Myocyte (in vitro differentiated cells): ENCODE measurements at regions not wholly inside any gene's neighbourhood (a gene's known extent, or its start where the extent isn't known, plus 50 kb on each side); places are given as distances from the start of the nearest gene placed in this dataset.
"Not testable (repeated sequence)": the region's sequence is repeated elsewhere in the genome, so short reads cannot be mapped to it uniquely, and the experiment has no call there.

ENCODE experiments used
- DNase-seq: peaks from one replicate; pipeline ENCODE4 v3.0.0-alpha.2; 2012; ENCODE audit warnings: low read depth

DNA sequence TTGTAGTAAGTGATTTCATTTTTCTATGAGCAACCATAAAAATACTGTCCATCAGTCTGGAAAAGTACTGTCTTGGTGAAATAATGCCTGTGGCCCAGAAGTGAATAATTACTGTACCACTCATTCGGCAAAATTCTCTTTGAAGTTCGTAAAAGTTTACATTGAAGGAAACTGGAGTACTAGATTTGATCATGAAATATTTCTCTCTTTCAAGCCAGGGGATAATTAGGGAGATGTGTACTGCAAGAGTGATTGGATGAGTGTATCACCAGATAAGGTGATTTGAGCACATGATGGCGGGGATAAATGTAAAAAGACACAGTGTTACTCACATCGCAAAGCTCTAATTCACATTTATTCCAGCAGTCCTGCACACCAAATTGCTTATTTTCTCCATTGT lies 883.2 kb upstream of the PIK3C3 start:
- DNase-seq = no peak

DNA sequence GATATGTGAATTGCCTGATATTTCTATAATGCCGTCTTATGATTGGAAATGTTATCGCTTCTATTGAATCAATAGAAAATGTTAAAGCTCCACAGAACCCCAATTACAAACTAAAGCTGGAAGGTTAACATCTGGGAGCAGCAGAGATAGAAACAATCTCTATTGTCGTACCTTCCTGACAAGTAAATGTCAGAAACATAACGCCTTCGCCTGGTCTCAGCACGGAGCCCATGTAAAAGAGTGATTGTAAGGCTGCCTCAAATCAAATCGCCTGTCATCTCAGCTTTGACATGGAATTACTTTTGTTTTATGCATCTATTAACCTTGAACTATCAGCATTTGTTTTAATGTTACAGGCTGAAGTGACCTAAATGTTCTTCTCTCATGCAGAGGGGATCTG lies 885.9 kb upstream of the PIK3C3 start:
- DNase-seq = no peak

DNA sequence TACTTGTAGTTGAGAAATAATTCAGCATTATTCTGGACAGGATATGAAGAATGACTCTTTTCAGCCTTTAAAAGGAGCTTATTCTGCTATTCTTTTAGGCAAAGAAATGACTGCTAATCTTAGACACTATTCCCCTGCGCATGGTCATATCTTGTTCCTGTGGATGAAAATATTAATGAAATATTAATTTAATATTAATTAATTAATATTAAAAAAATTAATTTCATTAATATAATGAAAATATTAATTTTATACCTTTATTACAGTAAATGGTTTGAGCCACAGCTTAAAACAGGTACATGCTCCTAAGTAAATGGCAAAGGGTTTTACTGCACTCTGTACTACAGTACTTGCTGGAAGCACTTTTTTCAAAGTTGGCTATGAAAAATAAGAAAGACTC lies 890.1 kb upstream of the PIK3C3 start:
- no peak for DNase-seq

DNA sequence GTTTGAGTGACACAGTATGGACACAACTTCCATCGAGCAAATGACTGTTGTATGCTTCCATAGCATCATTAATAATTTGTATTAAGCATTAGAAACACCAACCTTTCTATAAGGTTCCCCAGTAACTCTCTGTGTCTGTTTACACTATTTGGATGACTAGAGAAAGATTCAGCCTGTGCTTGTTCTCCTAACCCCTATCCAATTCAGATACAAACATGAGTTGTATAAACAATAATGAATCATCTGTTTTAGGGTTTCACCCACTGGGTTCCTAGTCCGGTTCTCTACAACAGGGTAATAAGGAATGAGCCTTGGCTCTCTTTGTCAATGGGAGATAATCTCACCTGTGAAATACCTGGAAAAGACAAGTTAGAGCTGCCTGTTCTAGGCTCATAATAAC lies 894.1 kb upstream of the PIK3C3 start:
- no peak for DNase-seq

DNA sequence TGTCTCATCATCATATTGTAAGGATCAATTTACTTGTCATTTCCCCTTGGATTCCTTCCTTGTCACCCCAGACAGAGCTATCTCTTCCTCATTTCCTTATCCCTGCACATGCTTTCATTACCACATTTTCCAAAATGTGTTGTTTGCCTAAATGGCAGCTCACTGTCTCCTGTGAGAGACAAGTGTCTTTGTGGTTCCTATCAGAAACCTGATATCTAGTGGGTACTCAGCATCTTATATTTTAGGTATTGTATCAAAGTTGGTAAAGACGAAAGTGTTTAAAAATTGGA lies 896.0 kb upstream of the PIK3C3 start:
- no peak for DNase-seq

DNA sequence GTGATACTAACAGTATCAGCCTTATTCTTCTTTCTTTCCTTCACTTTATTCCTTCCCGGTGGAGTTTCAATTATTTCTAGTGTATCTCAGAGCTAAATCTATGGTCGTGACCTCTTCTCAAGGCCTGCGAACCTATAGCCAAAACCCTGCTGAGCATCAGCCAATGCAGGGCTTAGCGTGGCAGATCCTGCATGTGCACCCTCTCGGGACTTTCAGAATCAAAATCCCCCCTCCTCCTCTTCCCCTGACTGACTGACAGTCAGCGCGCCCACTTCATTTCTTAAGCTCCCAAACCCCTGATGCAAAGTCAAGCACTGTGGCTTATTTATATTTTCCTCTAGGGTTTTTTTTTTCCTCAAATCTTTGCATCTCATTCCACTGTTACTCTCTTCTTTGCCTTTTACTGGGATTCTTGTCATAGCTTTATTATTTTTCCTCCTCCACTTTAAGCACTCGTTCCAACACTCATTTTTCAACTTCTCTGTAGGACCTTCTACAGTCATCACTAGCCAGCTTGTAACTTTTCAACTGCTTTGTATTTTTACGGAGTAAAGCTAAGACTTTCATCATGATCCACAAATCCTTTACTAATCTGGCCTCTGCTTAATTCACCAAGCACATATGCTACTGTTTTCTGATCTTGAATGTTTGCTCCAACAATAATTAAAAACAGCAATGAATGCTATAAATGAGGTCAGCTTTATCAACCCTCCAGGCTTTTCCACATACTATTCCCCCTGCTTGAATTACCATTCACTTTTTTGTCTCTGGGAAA lies 896.5 kb upstream of the PIK3C3 start:
- no peak for DNase-seq

DNA sequence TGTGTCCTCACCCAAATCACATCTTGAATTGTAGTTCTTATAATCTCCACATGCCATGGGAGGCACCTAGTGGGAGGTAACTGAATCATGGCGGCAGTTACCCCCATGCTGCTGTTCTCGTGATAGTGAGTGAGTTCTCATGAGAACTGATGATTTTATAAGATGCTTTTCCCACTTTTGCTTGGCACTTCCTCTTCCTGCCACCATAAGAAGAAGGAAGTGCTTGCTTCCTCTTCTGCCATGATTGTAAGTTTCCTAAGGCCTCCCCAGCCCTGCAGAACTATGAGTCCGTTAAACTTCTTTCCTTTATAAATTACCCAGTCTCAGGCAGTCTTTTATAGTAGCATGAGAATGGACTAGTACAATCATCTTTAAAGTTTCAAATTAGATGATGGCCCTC lies 902.4 kb upstream of the PIK3C3 start:
- no peak for DNase-seq

DNA sequence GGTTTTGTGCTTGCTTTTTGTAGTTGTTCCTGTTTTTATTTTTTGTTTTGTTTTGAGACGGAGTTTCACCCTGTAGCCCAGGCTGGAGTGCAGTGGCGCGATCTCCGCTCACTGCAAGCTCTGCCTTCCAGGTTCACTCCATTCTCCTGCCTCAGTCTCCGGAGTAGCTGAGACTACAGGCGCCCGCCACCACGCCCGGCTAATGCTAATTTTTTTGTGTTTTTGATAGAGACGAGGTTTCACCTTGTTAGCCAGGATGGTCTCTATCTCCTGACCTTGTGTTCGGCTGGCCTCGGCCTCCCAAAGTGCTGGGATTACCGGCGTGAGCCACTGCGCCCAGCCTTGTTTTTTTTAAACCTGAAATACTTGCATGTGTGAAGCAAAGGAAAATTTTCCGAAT lies 908.8 kb upstream of the PIK3C3 start:
- not testable (repeated sequence) for DNase-seq

DNA sequence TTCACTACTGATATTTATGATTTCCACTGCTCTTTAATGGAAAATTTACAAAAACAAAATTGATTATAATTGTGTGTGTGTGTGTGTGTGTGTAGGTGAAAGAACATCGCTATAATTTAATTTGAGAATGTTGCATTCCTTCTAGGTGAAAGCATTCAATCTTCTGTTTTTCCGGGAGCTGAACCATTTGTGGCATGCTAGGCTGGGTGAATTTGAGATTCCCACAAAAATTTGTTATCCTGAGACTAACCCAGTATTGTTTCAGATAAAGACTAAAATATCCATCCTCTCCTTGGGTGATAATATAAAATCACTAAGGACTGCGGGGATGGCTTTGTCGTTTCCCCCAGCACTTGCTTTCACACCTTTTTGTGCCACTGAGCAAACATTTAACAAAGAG lies 911.2 kb upstream of the PIK3C3 start:
- no peak for DNase-seq

DNA sequence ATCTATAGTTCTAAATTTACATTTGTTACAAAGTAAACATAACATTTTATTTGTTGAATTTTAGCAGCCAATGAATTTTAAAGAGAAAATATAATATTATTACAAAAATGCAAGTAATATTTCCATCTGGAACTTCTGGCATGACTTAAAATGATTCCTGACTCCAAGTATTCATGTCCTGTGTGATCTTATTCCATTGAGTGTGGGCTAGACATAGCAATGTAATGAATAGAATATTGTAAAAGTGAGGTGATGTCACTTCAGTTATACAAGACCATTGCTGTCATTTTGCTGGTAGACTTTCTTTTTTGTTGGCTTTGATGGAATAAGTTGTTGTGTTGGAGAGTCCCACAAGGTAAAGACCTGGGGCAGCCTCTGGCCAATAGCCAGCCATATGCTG lies 912.2 kb upstream of the PIK3C3 start:
- DNase-seq = no peak

DNA sequence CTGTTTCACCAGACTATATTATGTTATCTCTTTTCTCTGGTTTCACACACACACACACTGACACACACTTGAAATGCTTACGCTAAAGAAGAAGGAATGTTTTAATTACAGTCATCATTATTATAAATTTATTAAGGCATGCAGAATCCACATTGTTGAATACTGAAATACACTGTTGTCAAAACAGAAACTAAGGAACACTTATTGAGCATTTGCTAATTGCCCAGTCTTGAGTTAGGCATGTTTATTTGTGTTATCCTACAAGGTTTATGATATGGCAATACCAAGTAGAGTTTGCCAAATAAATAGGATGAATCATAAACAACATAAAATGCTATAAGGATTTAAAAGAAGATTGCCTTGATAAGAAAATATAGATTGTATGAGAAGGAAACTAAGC lies 917.0 kb upstream of the PIK3C3 start:
- DNase-seq = no peak

DNA sequence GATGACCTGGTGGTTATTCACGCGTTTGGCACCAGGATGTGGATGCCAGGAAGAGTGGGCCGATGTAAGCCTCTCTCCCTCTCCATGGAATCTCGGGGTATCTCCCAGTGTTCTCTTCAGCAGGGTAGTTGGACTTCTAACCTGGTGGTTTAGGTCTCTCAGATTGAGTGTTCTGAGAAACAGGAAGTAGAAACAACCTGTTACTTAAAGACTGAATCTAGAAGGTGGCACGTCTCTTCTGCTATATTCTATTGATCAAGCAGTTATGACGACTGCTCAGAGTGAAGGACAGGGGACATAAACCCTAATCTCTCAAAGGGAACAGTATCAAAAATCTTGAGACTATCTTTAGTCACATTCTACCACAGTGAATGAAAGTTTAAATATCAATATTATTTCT lies 918.7 kb upstream of the PIK3C3 start:
- DNase-seq = no peak

DNA sequence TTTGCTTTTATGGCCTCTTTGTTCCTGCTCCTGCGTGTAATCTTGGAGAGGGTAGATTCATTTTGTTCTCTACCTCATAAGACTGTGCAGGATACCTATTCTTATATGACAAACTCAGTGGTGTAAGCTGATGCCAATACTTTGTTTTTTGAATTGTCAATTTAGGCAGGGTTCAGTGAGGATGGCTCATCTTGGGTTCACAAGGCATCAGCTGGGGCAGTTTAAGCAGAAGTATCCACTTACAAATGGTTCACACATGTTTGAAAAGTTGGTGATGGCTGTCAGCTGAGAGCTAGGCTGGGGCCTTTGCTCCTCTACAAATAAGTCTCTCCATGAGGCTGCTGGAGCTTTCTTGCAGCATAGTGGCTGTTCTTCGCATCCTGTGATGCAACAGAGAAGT lies 920.6 kb upstream of the PIK3C3 start:
- peak; percentile 1 for DNase-seq

DNA sequence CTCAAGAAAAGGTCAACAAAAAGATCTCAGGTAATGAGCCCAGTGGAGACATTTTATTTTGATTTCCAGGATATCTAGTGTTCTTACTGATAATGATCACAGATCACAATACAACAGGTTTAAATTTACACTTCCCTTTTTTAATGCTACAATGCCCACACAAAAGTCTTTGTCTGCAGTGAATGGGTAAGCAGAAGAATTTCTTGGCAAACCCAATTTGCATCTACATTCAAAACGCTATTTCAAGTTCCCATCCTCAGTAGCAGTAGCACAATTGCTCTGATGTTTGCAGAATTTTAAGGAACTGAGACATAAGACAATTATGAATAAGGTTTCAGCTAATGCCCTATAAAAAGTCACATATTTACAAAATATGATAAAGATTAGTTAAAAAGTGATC lies 929.4 kb upstream of the PIK3C3 start:
- DNase-seq = no peak

DNA sequence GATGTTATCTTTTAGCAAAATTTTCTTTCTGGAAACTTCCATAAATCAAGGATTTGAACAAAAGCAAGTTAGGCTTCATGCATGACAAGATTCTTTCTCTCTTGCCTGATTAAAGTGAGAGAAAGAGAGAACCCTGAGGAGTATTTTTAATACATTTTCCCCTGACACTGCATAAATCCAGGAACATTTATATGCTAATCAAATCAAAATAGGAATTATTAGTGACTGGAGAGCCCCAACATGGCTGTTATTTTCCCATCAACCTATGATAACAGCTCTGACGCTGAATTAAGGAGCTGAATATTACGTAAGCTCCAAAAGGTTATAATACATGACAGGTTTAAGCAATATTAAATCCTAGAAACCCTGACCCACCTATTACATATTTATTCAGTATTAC lies 930.2 kb upstream of the PIK3C3 start:
- DNase-seq = no peak

DNA sequence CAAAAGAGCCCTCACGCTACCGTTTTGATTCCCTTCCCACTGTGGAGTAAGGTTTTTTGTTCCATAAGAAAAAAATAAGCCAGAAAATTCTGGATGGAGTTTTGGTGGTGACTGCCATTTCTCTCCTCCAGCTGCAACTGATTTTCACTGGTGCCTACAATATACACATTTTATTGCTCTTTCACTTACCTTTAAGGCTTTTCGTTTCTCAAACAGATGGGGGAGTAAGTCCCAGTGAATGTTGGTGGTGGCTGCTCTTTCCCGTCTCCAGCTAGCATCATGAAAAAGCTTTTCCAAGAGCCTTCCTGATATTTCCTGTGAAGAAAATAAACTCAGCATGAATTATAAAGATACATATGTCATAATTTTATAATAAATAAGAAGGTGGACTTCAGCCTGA lies 932.5 kb upstream of the PIK3C3 start:
- DNase-seq = no peak

DNA sequence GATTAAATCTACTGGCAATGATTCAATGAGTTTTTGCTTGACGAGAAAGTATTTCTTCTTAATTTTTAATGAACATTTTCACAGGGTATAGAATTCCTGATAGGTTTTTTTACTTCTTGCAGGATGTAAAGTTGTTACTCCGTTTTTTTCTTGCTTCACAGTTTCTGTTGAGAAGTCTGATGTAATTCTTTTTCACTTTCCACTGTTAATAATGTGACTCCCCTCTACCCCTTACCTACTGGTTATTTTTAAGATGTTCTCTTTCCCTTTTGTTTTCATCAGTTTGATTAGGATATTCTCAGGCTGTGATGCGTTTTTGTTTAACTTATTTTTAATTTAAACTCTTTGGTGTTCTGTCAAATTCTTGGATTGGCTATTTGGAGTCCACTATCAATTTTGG lies 933.9 kb upstream of the PIK3C3 start:
- no peak for DNase-seq

DNA sequence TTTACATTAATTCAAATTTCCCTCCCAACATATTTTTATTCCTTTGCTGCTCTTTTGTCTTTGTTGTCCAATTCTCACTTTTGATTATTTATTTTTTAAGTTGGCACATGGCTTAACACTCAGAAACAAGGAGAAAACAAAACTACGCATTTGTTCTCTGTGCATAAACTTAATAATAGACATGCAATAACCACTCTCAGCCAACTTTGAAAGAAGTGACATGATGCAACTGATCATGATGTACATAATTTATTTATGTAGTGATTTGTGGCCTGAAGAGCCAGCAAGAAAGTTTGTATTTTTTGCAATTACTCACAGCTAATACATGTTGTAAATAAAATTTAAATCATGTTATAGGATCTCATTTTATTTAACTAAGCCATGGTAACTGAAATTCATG lies 942.8 kb upstream of the PIK3C3 start:
- no peak for DNase-seq

DNA sequence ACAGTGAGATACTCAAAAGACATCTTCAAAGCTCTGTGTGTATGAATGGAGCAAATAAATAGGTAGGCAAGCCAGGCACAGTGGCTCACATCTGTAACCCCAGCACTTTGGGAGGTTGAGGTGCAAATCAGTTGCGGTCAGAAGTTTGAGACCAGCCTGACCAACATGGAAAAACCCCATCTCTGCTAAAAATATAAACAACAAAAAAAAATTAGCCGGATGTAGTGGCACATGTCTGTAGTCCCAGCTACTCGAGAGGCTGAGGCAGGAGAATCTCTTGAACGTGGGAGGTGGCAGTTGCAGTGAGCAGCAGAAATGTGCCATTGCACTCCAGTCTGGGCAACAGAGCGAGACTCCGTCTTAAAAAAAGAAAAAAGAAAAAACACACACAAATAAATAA lies 945.1 kb upstream of the PIK3C3 start:
- no peak for DNase-seq

DNA sequence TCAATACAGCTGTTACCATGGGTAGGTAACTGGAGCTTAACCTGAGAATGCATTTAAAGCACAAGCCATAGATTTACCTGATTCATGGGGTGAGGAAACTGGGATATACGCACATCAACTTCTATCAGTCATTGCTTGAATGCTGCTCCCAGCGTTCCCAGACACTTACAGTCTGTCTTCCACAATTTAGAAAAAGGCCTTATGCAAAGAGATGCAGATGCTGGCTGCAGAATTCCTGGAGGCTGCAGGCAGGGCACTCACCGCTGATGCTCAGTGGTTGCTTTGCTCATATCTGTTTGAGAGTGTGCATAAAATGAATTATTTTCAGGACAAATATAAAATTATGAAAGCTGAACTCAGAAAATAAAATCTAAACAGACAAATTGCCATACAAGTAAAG lies 950.7 kb upstream of the PIK3C3 start:
- no peak for DNase-seq

DNA sequence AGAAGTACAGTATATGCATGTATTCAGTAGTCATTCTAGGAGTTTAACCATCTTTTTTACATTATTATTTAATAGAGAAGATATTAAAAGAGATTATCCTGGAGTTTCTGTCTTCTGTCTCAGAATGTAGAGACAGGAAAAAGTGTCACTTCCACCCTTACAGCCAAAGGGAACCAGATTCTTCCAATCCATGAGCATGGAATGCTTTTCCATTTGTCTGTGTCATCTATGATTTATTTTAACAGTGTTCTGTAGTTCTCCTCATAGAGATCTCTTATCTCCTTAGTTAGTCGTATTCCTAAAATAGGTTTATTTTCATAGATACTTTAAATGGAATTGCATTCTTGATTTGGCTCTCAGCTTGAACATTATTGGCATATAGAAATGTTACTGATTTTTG lies 959.5 kb upstream of the PIK3C3 start:
- DNase-seq = no peak

DNA sequence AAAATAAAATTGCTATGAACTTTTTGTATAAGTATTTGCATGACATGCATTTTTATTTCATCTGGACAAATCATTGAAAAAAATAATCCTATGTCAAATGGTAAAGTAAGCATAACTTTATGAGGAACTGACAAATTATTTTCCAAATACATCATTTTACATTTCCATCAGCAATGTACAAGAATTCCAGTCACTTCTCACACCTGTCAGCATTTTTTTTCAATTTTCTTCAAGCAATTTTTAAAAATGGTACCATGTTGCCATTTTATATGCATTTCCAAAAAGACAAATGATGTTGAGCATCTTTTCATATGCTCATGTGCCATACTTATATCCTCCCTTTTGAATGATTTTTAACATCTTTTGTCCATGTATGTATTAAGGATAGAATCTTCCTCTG lies 961.7 kb upstream of the PIK3C3 start:
- no peak for DNase-seq

DNA sequence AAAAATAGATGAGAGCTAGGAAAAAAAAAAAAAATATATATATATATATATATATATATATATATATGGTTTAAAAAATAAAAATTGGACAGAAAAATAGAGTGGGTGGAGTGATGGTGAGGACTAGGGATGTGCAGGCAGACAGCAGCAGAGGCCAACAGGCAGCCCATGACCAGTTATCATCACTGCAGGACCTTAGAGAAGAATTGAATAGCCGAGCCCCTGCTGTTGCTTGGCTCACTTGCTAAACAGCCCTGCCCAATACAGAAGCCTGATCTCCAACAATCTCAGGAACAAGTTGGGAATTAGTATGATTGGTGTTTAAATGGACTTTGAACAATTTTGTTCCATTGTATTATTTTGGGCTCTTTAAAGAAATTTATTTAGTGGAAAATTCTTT lies 967.5 kb upstream of the PIK3C3 start:
- no peak for DNase-seq

DNA sequence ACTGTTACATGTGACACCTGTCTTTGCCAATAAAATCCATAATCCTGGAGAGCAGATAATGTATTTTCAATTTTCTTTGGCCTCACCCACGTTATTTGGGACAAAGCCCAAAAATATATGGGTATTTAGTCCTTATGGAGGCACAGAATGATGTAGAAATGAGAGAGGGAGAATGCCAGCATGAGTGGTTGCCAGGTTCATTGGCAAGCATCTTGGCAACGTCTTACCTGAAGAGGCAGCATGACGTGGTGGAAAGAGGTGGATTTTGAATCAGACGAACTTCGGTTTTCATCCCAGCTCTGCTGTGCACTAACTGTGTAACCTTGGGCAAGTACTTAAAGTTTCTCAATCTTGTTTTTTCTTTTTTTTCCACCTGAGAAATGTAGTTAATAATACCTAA lies 969.6 kb upstream of the PIK3C3 start:
- no peak for DNase-seq
